HEK293T (cell line): ENCODE measurements at regions not wholly inside any gene's neighbourhood (a gene's known extent, or its start where the extent isn't known, plus 50 kb on each side); places are given as distances from the start of the nearest gene placed in this dataset.

ENCODE experiments used
- CTCF ChIA-PET: fragments of 350-600 bp; formaldehyde crosslinking; extraction: SDS; loops from one replicate; lab custom pipeline; 2021; ENCODE audit warnings: antibody characterized with exemption, inconsistent platforms; lab: Yijun Ruan, JAX
- POLR2A ChIA-PET: fragments of 350-600 bp; formaldehyde crosslinking; extraction: SDS; loops from one replicate; lab custom pipeline; 2020; ENCODE audit warnings: antibody characterized with exemption, inconsistent platforms; lab: Yijun Ruan, JAX
- DNase-seq: peaks from one replicate; pipeline ENCODE4 v3.0.0; 2012; ENCODE audit warnings: mixed read lengths; ENCODE audit errors: extremely low spot score
- ARNT ChIP-seq: fragments of 450-650 bp; IDR thresholded peaks from 2 replicates; pipeline ENCODE4 v1.6.1; 2017; ENCODE audit warnings: mild to moderate bottlenecking
- BHLHE40 ChIP-seq: fragments of 450-650 bp; IDR thresholded peaks from 2 replicates; pipeline ENCODE4 v1.6.1; 2016; ENCODE audit warnings: mild to moderate bottlenecking, moderate library complexity, borderline replicate concordance
- CTBP1 ChIP-seq: fragments of 450-650 bp; IDR thresholded peaks from 2 replicates; pipeline ENCODE4 v1.6.1; 2016; ENCODE audit warnings: borderline replicate concordance
- ELF4 ChIP-seq: fragments of 450-650 bp; IDR thresholded peaks from 2 replicates; pipeline ENCODE4 v1.6.1; 2017; ENCODE audit warnings: antibody characterized with exemption
- FOXA1 ChIP-seq: fragments of 450-650 bp; IDR thresholded peaks from 2 replicates; pipeline ENCODE4 v1.6.1; 2016; ENCODE audit warnings: mild to moderate bottlenecking
- FOXK2 ChIP-seq: fragments of 450-650 bp; IDR thresholded peaks from 2 replicates; pipeline ENCODE4 v1.6.1; 2016; ENCODE audit warnings: mild to moderate bottlenecking
- FOXM1 ChIP-seq: fragments of 450-650 bp; IDR thresholded peaks from 2 replicates; pipeline ENCODE4 v1.6.1; 2017; ENCODE audit warnings: mild to moderate bottlenecking, borderline replicate concordance
- HDGF ChIP-seq: fragments of 450-650 bp; IDR thresholded peaks from 2 replicates; pipeline ENCODE4 v1.6.1; 2017; ENCODE audit warnings: antibody characterized with exemption, borderline replicate concordance
- L3MBTL2 ChIP-seq: fragments of 450-650 bp; conservative IDR thresholded peaks from 2 replicates; pipeline ENCODE4 v1.6.1; 2016; ENCODE audit warnings: mild to moderate bottlenecking
- LEF1 ChIP-seq: fragments of 450-650 bp; IDR thresholded peaks from 2 replicates; pipeline ENCODE4 v1.6.1; 2017; ENCODE audit warnings: mild to moderate bottlenecking, borderline replicate concordance
- NFRKB ChIP-seq: fragments of 450-650 bp; IDR thresholded peaks from 2 replicates; pipeline ENCODE4 v1.6.1; 2016; ENCODE audit warnings: mild to moderate bottlenecking, moderate library complexity
- SP1 ChIP-seq: fragments of 450-650 bp; IDR thresholded peaks from 2 replicates; pipeline ENCODE4 v1.6.1; 2017
- SUZ12 ChIP-seq: fragments of 450-650 bp; IDR thresholded peaks from 2 replicates; pipeline ENCODE4 v1.6.1; 2016; ENCODE audit warnings: mild to moderate bottlenecking
- TARDBP ChIP-seq: fragments of 450-650 bp; IDR thresholded peaks from 2 replicates; pipeline ENCODE4 v1.6.1; 2016
- ZNF384 ChIP-seq: fragments of 450-650 bp; IDR thresholded peaks from 2 replicates; pipeline ENCODE4 v1.6.1; 2016
- TF ChIP-seq, protein P1 (sequence below): fragments of 450-650 bp; IDR thresholded peaks from 2 replicates; pipeline ENCODE4 v1.6.1; 2016

DNA sequence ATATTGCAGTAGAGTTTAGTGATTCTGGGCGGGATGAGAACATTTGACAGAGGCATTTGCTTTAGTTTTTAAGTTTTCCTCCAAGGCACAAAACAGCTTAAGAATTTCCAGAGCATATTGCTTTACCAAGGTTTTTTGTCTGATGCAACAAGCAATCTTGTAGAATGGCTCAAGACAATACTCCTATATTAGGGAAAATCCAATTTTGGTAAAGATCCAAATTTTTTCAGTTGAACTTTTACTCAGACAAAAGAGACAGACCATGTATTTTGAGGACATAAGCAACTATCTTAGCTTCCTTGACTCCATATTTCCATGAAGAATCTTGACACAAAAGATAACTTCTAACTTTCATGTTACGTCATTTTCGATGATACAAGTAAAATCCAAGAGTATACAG is 92.3 kb upstream of the NANOS1 start:
- DNase-seq, result no peak
- ChIA-PET CTCF (no interaction called here), POLR2A (no interaction called here)
- TF ChIP-seq SUZ12 (no peak), LEF1 (no peak), ARNT (no peak), ZNF384 (no peak), ELF4 (no peak), NFRKB (no peak), L3MBTL2 (no peak), CTBP1 (no peak)

DNA sequence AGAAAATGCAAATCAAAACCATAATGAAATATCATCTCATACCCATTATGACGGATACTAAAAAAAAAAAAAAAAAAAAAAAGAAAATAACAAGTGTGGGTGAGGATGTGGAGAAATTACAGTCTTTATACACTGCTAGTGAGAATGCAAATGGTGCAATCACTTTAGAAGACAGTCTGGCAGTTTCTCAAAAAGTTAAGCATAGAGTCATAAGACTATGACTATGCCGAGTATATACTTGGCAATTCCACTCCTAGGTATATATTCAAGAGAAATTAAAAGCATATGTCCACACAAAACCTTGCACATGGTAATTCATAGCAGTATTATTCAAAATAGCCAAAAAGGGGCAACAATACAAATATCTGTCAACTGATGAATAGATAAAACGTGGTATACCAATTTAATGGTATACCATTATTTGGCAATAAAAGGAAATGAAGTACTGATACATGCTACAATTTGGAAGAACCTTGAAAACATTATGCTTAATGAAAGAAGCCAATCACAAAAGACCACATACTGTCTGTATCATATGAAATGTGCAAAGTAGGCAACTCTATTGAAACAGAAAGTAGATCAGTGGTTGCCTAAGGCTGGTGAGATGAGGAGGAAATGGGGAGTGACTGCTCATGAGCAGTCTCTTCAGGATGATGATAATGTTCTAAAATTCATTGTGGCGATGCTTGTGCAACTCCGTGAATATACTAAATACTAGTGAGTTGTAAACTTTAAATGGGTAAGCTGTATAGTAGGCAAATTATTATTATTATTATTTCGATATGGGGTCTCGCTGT is 90.1 kb upstream of the NANOS1 start:
- no peak for DNase-seq
- POLR2A ChIA-PET, result no interaction called here
- TF ChIP-seq FOXA1 (no peak), HDGF (no peak), CTBP1 (no peak), ARNT (no peak), TARDBP (no peak), SUZ12 (no peak), BHLHE40 (no peak), ELF4 (no peak), FOXM1 (no peak), L3MBTL2 (no peak), NFRKB (no peak), FOXK2 (no peak), SP1 (no peak)
- TF ChIP-seq, protein P1, sequence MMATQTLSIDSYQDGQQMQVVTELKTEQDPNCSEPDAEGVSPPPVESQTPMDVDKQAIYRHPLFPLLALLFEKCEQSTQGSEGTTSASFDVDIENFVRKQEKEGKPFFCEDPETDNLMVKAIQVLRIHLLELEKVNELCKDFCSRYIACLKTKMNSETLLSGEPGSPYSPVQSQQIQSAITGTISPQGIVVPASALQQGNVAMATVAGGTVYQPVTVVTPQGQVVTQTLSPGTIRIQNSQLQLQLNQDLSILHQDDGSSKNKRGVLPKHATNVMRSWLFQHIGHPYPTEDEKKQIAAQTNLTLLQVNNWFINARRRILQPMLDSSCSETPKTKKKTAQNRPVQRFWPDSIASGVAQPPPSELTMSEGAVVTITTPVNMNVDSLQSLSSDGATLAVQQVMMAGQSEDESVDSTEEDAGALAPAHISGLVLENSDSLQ, result no peak
- CTCF ChIA-PET, result no interaction called here

DNA sequence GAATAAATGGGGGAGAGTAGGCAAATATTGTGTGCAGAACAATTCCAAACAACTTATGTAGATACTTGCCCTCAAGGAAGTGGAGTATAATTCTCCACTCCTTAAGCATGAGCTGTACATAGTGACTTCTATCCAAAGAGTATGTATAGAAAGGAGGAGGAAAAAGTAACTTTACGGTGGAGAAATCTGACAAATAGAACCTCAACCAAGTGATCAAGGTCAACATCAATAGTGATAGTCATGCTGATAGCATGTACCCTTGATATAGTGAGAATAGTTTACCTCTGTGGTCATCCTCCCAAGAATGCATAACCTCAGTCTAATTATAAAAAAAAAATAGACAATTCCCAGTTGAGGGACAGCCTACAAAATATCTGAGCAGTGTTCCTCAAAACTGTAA is 89.1 kb upstream of the NANOS1 start:
- DNase-seq, result no peak
- TF ChIP-seq SP1 (no peak), LEF1 (no peak), BHLHE40 (no peak), HDGF (no peak), FOXM1 (no peak)
- TF ChIP-seq, protein P1, result no peak
- POLR2A ChIA-PET, result no interaction called here
- CTCF ChIA-PET, result no interaction called here

DNA sequence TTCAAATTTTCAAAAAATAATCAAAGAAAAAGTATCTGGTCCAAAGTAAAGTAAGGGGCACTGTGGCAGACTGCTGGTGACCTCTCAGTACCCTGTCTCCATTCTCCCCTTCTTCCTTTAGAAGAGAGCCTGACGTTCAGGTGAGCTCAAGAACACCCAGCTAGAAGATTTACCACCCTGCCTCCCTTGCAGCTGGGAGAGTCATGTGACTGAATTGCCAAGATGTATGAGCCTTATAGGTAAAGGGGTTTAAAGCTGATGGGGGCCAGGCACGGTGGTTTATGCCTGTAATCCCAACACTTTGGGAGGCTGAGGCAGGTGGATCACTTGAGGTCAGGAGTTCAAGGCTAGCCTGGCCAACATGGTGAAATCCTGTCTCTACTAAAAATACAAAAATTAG is 86.3 kb upstream of the NANOS1 start:
- no peak for DNase-seq
- ChIA-PET CTCF (no interaction called here), POLR2A (no interaction called here)
- TF ChIP-seq HDGF (no peak), LEF1 (no peak)
- TF ChIP-seq, protein P1, result no peak

DNA sequence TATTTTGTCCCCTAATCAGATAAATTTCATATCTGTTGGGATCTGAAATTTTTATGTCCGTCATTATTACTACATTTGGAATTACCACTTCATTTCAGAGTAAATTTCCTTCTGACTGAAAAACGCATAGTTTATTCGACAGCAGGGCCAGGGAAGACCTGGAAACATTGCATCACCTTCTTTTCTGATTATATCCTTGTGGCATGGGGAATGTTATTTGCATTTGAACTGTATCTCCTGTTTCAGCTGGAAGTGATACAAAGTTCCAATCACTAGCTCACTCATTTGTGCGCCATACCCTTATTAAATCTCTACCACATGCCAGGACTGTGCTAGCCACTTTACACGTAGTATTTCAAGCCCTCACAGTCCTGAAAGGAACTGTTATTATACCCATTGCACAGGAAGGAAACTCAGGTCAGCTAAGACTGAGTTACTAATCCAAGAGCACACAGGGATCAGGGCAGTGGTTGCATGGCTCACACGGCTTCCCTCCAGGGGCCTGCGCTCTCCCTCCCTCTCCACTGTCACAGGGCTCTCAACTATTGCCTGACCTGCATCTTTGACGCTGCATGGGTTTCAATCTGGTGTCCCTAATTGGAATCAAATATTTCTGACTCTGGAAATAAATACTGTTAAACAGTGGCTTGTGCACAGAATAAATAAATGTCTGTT is 84.4 kb upstream of the NANOS1 start:
- POLR2A ChIA-PET, result no interaction called here
- DNase-seq, result peak; percentile 3
- CTCF ChIA-PET, result no interaction called here
- TF ChIP-seq SUZ12, result no peak
- no peak for TF ChIP-seq BHLHE40
- TF ChIP-seq FOXM1, result no peak
- no peak for TF ChIP-seq NFRKB
- TF ChIP-seq, protein P1, result no peak
- TF ChIP-seq TARDBP, result no peak
- TF ChIP-seq FOXA1, result no peak
- no peak for TF ChIP-seq CTBP1
- no peak for TF ChIP-seq SP1
- TF ChIP-seq ELF4, result no peak
- no peak for TF ChIP-seq ZNF384
- TF ChIP-seq HDGF, result no peak
- no peak for TF ChIP-seq ARNT
- no peak for TF ChIP-seq FOXK2
- no peak for TF ChIP-seq L3MBTL2
- TF ChIP-seq LEF1, result no peak

DNA sequence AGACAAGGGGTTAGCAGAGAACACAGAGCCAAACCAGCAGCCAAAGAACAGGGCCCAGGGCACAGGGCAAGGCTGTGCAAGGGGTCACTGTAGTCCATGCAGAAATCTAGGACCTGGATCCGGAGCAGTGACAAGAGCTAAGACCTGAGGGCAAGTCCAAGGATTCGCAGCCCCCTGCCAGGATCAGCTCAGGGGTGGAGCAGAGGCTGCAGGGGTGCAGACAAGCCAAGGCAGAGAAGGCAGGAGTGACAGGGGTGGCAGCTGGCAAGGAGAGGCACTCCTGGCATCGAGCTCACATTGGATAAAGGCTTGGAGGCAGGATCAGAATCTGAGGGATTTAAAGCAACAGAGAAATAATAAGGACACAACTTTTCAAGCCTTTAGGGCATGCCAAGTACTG is 80.7 kb upstream of the NANOS1 start:
- TF ChIP-seq, protein P1, result no peak
- TF ChIP-seq ELF4 (no peak), NFRKB (no peak), L3MBTL2 (no peak), ZNF384 (no peak), SP1 (no peak), FOXM1 (no peak), SUZ12 (no peak), LEF1 (no peak), HDGF (no peak), FOXK2 (no peak)
- ChIA-PET CTCF (interaction anchor here (0.6 kb wide), 1 partner anchor 477 kb away, joined by 3 read pairs; no protein-coding TSS in a partner anchor), POLR2A (no interaction called here)
- DNase-seq, result peak; percentile 5
